Lower leg skin (tissue), 4 donors: ENCODE measurements at regions not wholly inside any gene's neighbourhood (a gene's known extent, or its start where the extent isn't known, plus 50 kb on each side); places are given as distances from the start of the nearest gene placed in this dataset.
A peak's percentile ranks its signal among the peaks of the same experiment; 100 is the strongest.

Experiments
- DNase-seq, 2 donors: peaks; one replicate each; pipeline ENCODE4 v3.0.0-alpha.2; 2019; ENCODE audit warnings: low spot score in 2 of 2
- H3K4me3 ChIP-seq: fragments of 200-600 bp; sonication (generic); 2 replicates; pipeline ENCODE4 v1.5.1; 2017; ENCODE audit warnings: mild to moderate bottlenecking, low read depth; ENCODE audit not compliant: poor library complexity, severe bottlenecking
- CTCF ChIP-seq, 3 donors: fragments of 450-650 bp; IDR thresholded peaks; one replicate each; pipeline ENCODE4 v1.5.1; 2016; ENCODE audit warnings: antibody characterized with exemption in 3 of 3, mild to moderate bottlenecking in 3 of 3, moderate library complexity in 2 of 3
- POLR2A ChIP-seq, 2 donors: fragments of 450-650 bp; IDR thresholded peaks; one replicate each; pipeline ENCODE4 v1.6.1; 2016 to 2017; ENCODE audit warnings: antibody characterized with exemption in 2 of 2, mild to moderate bottlenecking in 1 of 2, moderate library complexity in 1 of 2
- WGBS, 2 donors: methylation state at CpG; one replicate each; pipeline ENCODE4 v1.1.5; 2018; 5-methylcytosine and 5-hydroxymethylcytosine counted together
- intact Hi-C: fragments of 100-400 bp; cut with DNase I; formaldehyde crosslinking; loops from one replicate; pipeline ENCODE4 v1.15.0; 2023; ENCODE audit warnings: low total_unique reads

DNA sequence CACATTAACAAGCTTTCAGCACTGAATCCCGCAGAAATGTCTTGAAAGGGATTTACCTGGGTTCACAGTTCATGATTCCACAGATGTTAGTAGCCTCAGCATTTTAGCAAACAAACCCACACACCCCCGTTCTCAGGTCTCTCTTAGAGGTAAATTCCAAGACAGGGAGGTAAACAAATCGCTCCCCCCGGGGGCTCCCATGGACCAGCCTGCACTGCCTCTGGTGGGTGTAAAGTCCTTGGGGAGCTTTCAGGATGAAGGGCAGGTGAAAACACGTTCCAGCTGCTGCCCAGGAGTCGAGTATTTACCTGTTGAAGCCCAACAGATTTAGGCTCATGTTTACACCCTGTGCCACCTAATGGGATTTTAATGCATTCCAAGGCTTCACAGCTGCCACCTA, 187.0 kb upstream of the FOXQ1 start:
- intact Hi-C loops = no loop called here
- WGBS, 2 donors = 72 to 76% methylated on average over 6 of the region's 6 CpGs
- no peak for TF ChIP-seq POLR2A (IDR thresholded peaks at IDR 0.05)
- no peak for TF ChIP-seq CTCF (IDR thresholded peaks at IDR 0.05)
- peak in 1 of 2 donors; percentile 23 for DNase-seq
- no peak overlapping the region for H3K4me3 ChIP-seq

DNA sequence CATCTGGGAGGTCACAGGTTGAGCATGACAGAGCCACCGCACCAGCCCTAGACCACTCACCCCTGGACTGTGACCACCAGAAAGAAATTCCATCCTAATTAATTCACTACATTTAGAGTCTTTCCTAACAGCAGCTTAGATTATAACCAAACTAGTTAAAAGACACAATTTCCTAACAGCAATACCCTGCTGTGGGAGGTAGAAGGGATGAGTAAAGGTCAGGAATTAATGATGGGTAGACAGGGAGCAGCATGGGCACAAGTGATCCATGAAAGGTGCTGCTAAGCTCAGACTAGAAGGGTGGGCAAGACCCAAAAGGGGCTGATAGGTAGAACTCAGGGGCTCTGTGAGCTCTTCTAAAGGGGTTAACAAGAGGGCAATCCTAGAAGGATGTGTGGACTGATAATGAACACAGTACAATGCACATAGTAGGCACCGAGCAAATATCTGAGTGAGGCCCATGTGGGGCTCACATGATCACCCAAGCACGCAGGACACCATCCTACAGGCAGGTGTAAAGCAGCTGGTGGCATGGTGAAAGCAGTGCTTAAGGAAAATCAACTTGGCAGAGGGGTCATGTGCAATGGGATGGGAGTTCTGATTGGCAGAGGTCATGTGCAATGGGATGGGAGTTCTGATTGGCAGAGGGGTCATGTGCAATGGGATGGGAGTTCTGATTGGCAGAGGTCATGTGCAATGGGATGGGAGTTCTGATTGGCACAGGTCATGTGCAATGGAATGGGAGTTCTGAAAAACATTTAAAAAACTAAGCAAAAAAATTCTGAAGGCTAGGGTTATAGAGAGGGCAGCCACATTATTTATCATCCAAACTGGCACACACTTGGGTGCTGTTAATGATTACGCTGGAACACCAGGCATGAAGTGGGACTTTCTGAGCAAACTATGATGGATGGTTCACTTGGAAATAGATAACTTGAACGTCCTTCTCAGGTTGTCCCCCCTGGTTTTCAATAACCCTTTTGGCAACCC, 188.2 kb upstream of the FOXQ1 start:
- TF ChIP-seq POLR2A (IDR thresholded peaks at IDR 0.05) (no peak), CTCF (IDR thresholded peaks at IDR 0.05) (no peak)

GRCh38 chr6:1122083-1122482, 189.8 kb upstream of the FOXQ1 start:
- 90 to 91% methylated on average over 4 of the region's 4 CpGs for WGBS, 2 donors
- no peak for DNase-seq
- intact Hi-C loops = no loop called here
- no peak overlapping the region for H3K4me3 ChIP-seq
- TF ChIP-seq POLR2A (IDR thresholded peaks at IDR 0.05) (no peak), CTCF (IDR thresholded peaks at IDR 0.05) (no peak)

More for the DNA sequence above, 188.2 kb upstream of the FOXQ1 start:
- no peak overlapping the region for H3K4me3 ChIP-seq
- DNase-seq = peak in 1 of 2 donors; percentile 43
- intact Hi-C loops = no loop called here
- 80 to 83% methylated on average over 5 of the region's 5 CpGs for WGBS, 2 donors

- intact Hi-C loops = no loop called here
- no peak for TF ChIP-seq POLR2A (IDR thresholded peaks at IDR 0.05)
- no peak for TF ChIP-seq CTCF (IDR thresholded peaks at IDR 0.05)
- DNase-seq = no peak
- 82% methylated on average over 2 of the region's 2 CpGs for WGBS, 2 donors
- no peak overlapping the region for H3K4me3 ChIP-seq
These were observed 193.6 kb upstream of the FOXQ1 start for GRCh38 chr6:1118287-1118647.

DNA sequence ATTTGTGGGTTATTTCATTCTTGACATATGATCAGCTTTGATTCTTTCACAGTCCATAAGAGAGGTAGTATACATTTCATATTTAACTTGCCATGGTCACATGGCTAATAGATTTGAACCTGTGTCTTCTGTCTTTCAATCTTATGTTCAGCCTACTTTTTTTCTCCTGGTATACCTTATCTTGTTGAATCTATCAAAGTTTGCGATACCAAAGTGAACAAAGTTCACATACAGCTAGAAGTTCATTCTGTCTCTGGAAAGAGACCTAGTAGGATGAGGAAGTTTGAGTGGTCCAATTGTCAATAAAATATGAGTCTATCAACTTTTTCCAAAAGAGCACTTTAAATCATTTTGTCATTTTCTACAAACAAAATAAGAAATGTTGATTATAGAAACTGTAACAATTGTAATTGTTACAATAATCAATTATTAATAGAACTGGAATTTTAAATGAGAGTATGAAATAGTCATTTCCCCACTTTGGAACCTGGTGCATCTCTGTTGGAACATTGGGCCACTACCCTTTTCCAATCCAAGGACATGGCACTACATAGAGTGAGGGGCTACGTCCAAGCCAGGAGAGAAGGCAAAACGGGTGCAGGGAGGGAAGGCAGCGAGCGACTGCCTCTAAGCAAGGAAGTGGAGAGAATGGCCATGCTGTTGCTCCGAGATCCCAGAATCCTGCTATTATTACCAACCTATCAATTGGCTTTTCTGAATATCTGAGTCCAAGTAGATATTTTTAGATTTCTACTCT, 194.2 kb upstream of the FOXQ1 start:
- WGBS, 2 donors = 85 to 89% methylated on average over 6 of the region's 6 CpGs
- intact Hi-C loops = no loop called here

More for the DNA sequence above, 194.2 kb upstream of the FOXQ1 start:
- no peak overlapping the region for H3K4me3 ChIP-seq
- no peak for DNase-seq
- no peak for TF ChIP-seq CTCF (IDR thresholded peaks at IDR 0.05)
- TF ChIP-seq POLR2A (IDR thresholded peaks at IDR 0.05) = no peak
